AG09309 (cell line): ENCODE measurements at regions not wholly inside any gene's neighbourhood (a gene's known extent, or its start where the extent isn't known, plus 50 kb on each side); places are given as distances from the start of the nearest gene placed in this dataset.

Experiments
- DNase-seq: peaks from one replicate; pipeline ENCODE4 v3.0.0-alpha.2; 2010; ENCODE audit warnings: low read depth
- H3K4me3 ChIP-seq: 2 replicates; pipeline ENCODE4 v1.5.1; 2011; ENCODE audit warnings: mild to moderate bottlenecking, low read depth, low read length, moderate library complexity; ENCODE audit not compliant: control insufficient read depth
- CTCF ChIP-seq: IDR thresholded peaks from 2 replicates; pipeline ENCODE4 v1.5.1; 2011; ENCODE audit warnings: mild to moderate bottlenecking, low read depth, low read length, inconsistent platforms; ENCODE audit not compliant: insufficient read depth, control insufficient read depth; ENCODE audit errors: missing control alignments

GRCh38 chr7:153004341-153004740 lies 244.8 kb downstream of the ACTR3B start:
- TF ChIP-seq CTCF, result no peak
- DNase-seq, result no peak
- no peak overlapping the region for H3K4me3 ChIP-seq

- no peak for TF ChIP-seq CTCF
- no peak for DNase-seq
- H3K4me3 ChIP-seq, result no peak overlapping the region
Observed at GRCh38 chr7:153005750-153006435, 246.3 kb downstream of the ACTR3B start.

- no peak overlapping the region for H3K4me3 ChIP-seq
- DNase-seq, result no peak
- TF ChIP-seq CTCF, result no peak
Observed at GRCh38 chr7:153006452-153006851, 246.9 kb downstream of the ACTR3B start.

- DNase-seq, result no peak
- H3K4me3 ChIP-seq, result no peak overlapping the region
- TF ChIP-seq CTCF, result no peak
Observed at GRCh38 chr7:153006911-153007310, 247.4 kb downstream of the ACTR3B start.

GRCh38 chr7:153010416-153010815 lies 250.9 kb downstream of the ACTR3B start:
- no peak for DNase-seq
- no peak for TF ChIP-seq CTCF
- no peak overlapping the region for H3K4me3 ChIP-seq

- no peak for DNase-seq
- no peak for TF ChIP-seq CTCF
- no peak overlapping the region for H3K4me3 ChIP-seq
Observed at GRCh38 chr7:153012203-153012602, 252.7 kb downstream of the ACTR3B start.
